ENCODE measurements at regions not wholly inside any gene's neighbourhood (a gene's known extent, or its start where the extent isn't known, plus 50 kb on each side); places are given as distances from the start of the nearest gene placed in this dataset.

DNA sequence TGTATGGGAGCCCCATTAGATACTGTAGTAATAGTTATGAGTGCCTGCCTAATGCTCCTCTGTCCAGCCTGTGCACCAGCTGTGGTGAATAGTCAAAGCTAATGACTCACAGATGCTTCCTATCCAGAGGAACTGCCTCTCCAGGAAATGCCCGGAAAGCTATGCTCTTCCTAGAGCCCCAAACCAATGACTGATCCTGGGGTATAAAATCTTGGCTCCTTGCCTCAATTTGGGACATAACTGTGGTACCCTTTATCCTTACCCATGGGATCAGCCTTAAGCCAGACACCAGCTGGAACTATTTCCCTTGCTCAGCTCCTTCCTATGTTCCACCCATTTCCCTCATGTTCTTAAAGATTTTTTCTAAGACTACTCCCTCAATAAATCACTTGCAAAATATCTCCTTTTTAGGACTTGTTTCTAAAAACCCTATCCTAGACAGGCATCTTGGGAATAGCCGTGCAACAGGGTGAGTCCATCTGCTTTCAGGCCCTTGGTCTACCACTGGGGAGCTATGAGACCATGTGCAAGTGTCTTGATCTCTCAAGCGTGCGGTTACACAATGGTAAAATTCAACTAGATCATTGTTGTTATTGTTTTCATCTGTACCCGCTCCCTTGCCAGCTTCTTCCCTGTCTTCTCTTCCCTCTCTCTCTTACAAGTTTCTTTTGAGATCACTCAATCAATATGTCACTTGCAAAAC is 283.7 kb downstream of the BTBD3 start:
- Histone ChIP-seq H3K4me3 (ENCODE audit: insufficient read depth, low read depth, low read length) (no peak overlapping the region), H3K79me2 (ENCODE audit: insufficient read depth, low read length) (no peaks in the 10 kb centered on the region), H4K20me1 (ENCODE audit: insufficient read depth, low read length) (no peaks in the 10 kb centered on the region), H3K4me2 (ENCODE audit: low read length) (no peak overlapping the region), H3K4me1 (ENCODE audit: insufficient read depth, low read length) (no peaks in the 10 kb centered on the region), H3K9ac (ENCODE audit: low read length) (no peak overlapping the region), H2AFZ (ENCODE audit: low read depth, low read length) (no peak overlapping the region), H3K9me3 (ENCODE audit: insufficient read depth, low read depth, low read length) (no peaks in the 10 kb centered on the region), H3K36me3 (ENCODE audit: insufficient read depth, low read length) (no peaks in the 10 kb centered on the region), H3K27ac (ENCODE audit: low read depth, low read length) (no peak overlapping the region), H3K27me3 (ENCODE audit: insufficient read depth, low read length) (no peaks in the 10 kb centered on the region)
- DNase-seq (ENCODE audit: low read depth) (no peak), FAIRE-seq (no peak)
- TF ChIP-seq EZH2 (IDR thresholded peaks at IDR 0.05; ENCODE audit: insufficient read depth, low read length) = no peak
- TF ChIP-seq, protein P1, sequence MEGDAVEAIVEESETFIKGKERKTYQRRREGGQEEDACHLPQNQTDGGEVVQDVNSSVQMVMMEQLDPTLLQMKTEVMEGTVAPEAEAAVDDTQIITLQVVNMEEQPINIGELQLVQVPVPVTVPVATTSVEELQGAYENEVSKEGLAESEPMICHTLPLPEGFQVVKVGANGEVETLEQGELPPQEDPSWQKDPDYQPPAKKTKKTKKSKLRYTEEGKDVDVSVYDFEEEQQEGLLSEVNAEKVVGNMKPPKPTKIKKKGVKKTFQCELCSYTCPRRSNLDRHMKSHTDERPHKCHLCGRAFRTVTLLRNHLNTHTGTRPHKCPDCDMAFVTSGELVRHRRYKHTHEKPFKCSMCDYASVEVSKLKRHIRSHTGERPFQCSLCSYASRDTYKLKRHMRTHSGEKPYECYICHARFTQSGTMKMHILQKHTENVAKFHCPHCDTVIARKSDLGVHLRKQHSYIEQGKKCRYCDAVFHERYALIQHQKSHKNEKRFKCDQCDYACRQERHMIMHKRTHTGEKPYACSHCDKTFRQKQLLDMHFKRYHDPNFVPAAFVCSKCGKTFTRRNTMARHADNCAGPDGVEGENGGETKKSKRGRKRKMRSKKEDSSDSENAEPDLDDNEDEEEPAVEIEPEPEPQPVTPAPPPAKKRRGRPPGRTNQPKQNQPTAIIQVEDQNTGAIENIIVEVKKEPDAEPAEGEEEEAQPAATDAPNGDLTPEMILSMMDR (IDR thresholded peaks at IDR 0.05; ENCODE audit: insufficient read depth, low read depth, low read length) = no peak
- Mint-ChIP-seq H3K27ac (ENCODE audit: unreplicated experiment) (no peak overlapping the region), H3K36me3 (ENCODE audit: low read depth, unreplicated experiment) (no peaks in the 10 kb centered on the region), H3K9me3 (ENCODE audit: unreplicated experiment) (peaks cover 2% of the 10 kb centered on the region), H3K4me1 (ENCODE audit: low read depth, unreplicated experiment) (peaks cover 9% of the 10 kb centered on the region), H3K27me3 (ENCODE audit: low read depth, unreplicated experiment) (peaks cover 2% of the 10 kb centered on the region), H3K4me3 (ENCODE audit: unreplicated experiment) (no peak overlapping the region)

DNA sequence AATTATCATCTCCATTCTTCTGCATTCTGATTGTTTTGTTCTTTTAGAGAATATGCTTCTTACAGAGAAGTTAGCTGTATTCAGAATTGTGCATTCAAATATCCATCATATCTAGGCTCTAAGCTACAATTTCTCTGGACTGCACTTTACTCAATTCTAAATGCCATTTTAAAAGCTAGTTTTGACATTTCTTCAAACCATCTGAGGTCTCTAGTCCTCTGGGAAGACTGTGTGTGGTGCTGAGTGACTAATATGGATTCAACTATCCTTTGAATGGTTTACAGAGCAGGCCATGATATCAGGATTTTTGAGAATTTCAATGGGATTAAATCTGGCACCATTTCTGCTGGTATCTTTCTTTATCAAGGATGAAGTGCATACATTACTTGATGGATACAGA is 285.7 kb downstream of the BTBD3 start:
- H4K20me1 ChIP-seq (ENCODE audit: insufficient read depth, low read length) = no peaks in the 10 kb centered on the region
- H2AFZ ChIP-seq (ENCODE audit: low read depth, low read length) = no peak overlapping the region
- no peaks in the 10 kb centered on the region for H3K9me3 ChIP-seq (ENCODE audit: insufficient read depth, low read depth, low read length)
- no peak for TF ChIP-seq EZH2 (IDR thresholded peaks at IDR 0.05; ENCODE audit: insufficient read depth, low read length)
- TF ChIP-seq, protein P1 (IDR thresholded peaks at IDR 0.05; ENCODE audit: insufficient read depth, low read depth, low read length) = no peak
- DNase-seq (ENCODE audit: low read depth) (no peak), FAIRE-seq (no peak)
- H3K27ac Mint-ChIP-seq (ENCODE audit: unreplicated experiment) = no peak overlapping the region
- H3K9me3 Mint-ChIP-seq (ENCODE audit: unreplicated experiment) = peaks cover 2% of the 10 kb centered on the region
- H3K4me1 Mint-ChIP-seq (ENCODE audit: low read depth, unreplicated experiment) = peaks cover 9% of the 10 kb centered on the region
- no peak overlapping the region for H3K4me3 Mint-ChIP-seq (ENCODE audit: unreplicated experiment)
- H3K36me3 ChIP-seq (ENCODE audit: insufficient read depth, low read length) = no peaks in the 10 kb centered on the region
- no peak overlapping the region for H3K4me3 ChIP-seq (ENCODE audit: insufficient read depth, low read depth, low read length)
- H3K36me3 Mint-ChIP-seq (ENCODE audit: low read depth, unreplicated experiment) = no peaks in the 10 kb centered on the region
- no peaks in the 10 kb centered on the region for H3K27me3 ChIP-seq (ENCODE audit: insufficient read depth, low read length)
- H3K4me2 ChIP-seq (ENCODE audit: low read length) = no peak overlapping the region
- no peaks in the 10 kb centered on the region for H3K79me2 ChIP-seq (ENCODE audit: insufficient read depth, low read length)
- H3K27ac ChIP-seq (ENCODE audit: low read depth, low read length) = no peak overlapping the region
- H3K9ac ChIP-seq (ENCODE audit: low read length) = no peak overlapping the region
- H3K27me3 Mint-ChIP-seq (ENCODE audit: low read depth, unreplicated experiment) = peaks cover under 1% of the 10 kb centered on the region
- no peaks in the 10 kb centered on the region for H3K4me1 ChIP-seq (ENCODE audit: insufficient read depth, low read length)

DNA sequence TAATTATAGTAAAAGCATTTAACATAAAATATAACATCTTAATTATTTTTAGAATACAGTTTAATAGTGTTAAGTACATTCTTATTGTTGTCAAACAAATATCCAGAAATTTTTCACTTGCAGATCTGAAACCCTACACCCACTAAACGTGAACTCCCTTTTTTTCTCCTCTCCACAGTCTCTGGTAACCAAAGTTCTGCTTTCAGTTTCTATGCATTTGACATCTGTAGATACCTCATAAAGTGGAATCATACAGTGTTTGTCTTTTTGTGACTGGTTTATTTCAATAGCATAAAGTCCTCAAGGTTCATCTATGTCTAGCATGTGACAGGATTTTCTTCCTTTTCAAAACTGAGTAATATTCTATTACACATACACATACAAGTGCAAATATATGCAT is 286.3 kb downstream of the BTBD3 start:
- Histone ChIP-seq H3K9ac (ENCODE audit: low read length) (no peak overlapping the region), H2AFZ (ENCODE audit: low read depth, low read length) (no peak overlapping the region), H3K36me3 (ENCODE audit: insufficient read depth, low read length) (no peaks in the 10 kb centered on the region), H3K27me3 (ENCODE audit: insufficient read depth, low read length) (no peaks in the 10 kb centered on the region), H3K4me3 (ENCODE audit: insufficient read depth, low read depth, low read length) (no peak overlapping the region), H3K4me2 (ENCODE audit: low read length) (no peak overlapping the region), H4K20me1 (ENCODE audit: insufficient read depth, low read length) (no peaks in the 10 kb centered on the region), H3K4me1 (ENCODE audit: insufficient read depth, low read length) (no peaks in the 10 kb centered on the region), H3K27ac (ENCODE audit: low read depth, low read length) (no peak overlapping the region), H3K9me3 (ENCODE audit: insufficient read depth, low read depth, low read length) (no peaks in the 10 kb centered on the region), H3K79me2 (ENCODE audit: insufficient read depth, low read length) (no peaks in the 10 kb centered on the region)
- Mint-ChIP-seq H3K4me1 (ENCODE audit: low read depth, unreplicated experiment) (peaks cover 9% of the 10 kb centered on the region), H3K36me3 (ENCODE audit: low read depth, unreplicated experiment) (no peaks in the 10 kb centered on the region), H3K4me3 (ENCODE audit: unreplicated experiment) (no peak overlapping the region), H3K27ac (ENCODE audit: unreplicated experiment) (no peak overlapping the region), H3K9me3 (ENCODE audit: unreplicated experiment) (peaks cover 2% of the 10 kb centered on the region), H3K27me3 (ENCODE audit: low read depth, unreplicated experiment) (no peaks in the 10 kb centered on the region)
- DNase-seq (ENCODE audit: low read depth) = no peak
- no peak for FAIRE-seq
- TF ChIP-seq EZH2 (IDR thresholded peaks at IDR 0.05; ENCODE audit: insufficient read depth, low read length) = no peak
- TF ChIP-seq, protein P1 (IDR thresholded peaks at IDR 0.05; ENCODE audit: insufficient read depth, low read depth, low read length) = no peak
